GM21423 (cell line): ENCODE measurements at regions not wholly inside any gene's neighbourhood (a gene's known extent, or its start where the extent isn't known, plus 50 kb on each side); places are given as distances from the start of the nearest gene placed in this dataset.
"Not testable (repeated sequence)": the region's sequence is repeated elsewhere in the genome, so short reads cannot be mapped to it uniquely, and the experiment has no call there.

Source experiments
- ATAC-seq: cut with Tn5 transposase; IDR thresholded peaks from one replicate; pipeline ENCODE4 v1.9.1; 2021; ENCODE audit warnings: mild to moderate bottlenecking, moderate library complexity; ENCODE audit not compliant: unreplicated experiment

DNA sequence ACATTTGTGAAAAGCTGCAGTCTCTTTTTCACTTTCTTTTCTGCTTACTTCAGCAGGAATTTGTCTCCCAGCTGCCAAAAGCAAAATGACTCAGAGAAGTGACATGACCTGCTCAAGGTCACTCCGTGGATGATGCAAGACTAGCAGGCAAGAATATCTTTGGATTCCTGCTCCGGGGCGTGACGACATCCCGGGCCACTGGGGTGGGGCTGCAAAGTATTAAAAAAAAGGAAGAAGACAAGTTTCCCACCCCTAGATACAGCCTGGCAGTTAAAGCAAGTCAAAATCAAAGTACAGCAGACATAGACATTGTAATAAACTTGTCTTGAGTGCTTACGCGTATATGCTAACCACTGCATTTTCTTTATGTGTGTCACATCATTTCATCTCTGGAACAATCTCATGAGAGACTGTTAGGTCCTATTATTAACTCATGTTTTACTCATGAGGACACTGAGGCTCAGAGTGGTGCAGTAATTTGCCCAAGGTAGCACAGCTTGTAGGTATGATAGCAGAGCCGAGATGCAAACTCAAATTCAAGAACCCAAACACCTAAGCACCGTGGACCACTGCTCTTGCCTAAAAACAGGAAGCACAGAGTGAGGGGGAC is 485.2 kb upstream of the PROK2 start:
- ATAC-seq = no peak

DNA sequence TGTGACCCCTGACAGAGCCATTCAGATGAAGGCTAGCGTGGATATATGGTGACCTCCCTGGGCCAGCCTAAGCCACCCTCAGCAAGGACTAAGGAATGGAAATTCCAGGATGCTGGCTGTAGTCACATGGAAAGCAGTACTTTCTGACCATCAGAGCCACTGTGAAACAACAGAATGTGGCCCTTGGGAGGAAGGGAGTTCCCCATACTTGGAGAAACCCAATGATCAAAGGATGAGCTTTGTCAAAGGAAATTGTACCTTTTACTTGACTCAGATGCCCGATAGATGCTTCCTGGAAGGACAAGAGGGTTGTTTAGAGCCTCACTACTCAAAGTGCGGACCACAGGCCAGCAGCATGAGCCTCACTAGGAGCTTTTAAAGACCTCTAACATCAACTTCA is 484.5 kb upstream of the PROK2 start:
- no peak for ATAC-seq

DNA sequence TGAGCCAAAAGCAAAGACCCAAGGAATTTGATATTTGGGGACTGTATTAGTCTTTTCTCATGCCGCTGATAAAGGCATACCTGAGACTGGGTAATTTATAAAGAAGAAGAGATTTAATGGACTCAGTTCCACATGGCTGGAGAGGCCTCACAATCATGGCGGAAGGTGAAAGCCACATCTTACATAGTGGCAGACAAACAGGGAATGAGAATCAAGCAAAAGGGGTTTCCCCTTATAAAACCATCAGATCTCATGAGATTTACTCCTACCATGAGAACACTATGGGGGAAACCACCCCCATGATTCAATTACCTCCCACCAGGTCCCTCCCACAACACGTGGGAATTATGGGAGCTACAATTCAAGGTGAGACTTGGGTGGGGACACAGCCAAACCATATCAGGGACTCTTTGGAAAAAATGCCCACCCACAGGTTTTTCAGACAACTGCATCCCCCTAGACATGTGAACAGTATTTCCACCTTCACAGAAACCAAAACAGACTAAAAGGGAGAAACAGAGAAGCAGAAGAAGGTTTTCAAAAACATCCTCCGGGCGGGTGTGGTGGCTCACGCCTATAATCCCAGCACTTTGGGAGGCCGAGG is 482.1 kb upstream of the PROK2 start:
- not testable (repeated sequence) for ATAC-seq

DNA sequence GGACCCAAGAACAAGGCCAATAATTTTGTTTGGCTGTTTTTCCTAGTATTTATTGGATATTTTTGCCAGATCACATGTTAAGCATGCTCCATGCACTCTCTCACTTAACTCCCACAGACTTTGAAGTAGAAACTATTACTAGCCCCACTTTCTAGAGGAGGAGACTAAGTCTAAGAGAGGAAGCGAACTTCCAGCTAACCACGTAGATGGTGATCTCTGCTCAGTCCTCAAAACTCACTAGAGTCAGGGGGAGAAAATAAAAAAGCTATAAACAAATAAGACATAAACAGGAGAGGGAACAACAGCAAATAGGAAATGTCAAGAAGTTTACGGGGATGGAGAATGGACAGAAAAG is 481.0 kb upstream of the PROK2 start:
- peak; percentile 17 for ATAC-seq

DNA sequence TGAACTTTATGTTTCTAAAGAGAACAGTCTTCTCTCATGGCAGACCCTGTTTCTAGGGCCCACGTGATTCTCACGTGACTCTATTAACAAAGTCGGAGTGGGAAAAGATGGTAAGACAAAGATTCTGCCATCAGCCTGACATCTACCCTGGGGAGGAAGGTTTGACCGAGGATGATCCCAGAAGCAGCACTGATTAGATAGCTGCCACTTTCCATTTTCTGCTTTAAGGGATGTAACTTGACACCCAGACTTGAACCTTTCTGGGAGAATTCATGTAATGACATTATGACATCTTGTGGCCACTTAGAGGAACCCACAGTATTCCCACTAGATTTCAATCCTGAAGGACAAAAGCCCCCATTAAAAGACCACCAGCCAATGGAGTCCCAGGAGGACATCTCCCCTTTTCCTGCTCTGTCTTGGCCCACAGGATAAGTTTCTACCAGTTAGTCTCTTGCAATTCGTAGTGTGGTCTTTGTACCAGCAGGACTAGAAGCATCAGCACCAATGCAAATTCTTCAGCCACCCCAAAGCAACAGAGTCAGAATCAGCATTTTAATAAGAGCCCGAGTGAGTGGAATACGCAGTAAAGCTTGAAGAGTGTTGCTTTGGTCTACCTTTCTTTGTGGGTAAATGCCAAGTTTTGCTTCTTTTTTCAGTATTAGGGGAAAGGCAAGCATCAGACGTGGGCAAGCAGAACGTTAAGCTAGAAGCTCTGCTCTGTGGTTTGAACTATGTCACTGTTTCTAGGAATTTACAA is 480.5 kb upstream of the PROK2 start:
- ATAC-seq = peak; percentile 45

DNA sequence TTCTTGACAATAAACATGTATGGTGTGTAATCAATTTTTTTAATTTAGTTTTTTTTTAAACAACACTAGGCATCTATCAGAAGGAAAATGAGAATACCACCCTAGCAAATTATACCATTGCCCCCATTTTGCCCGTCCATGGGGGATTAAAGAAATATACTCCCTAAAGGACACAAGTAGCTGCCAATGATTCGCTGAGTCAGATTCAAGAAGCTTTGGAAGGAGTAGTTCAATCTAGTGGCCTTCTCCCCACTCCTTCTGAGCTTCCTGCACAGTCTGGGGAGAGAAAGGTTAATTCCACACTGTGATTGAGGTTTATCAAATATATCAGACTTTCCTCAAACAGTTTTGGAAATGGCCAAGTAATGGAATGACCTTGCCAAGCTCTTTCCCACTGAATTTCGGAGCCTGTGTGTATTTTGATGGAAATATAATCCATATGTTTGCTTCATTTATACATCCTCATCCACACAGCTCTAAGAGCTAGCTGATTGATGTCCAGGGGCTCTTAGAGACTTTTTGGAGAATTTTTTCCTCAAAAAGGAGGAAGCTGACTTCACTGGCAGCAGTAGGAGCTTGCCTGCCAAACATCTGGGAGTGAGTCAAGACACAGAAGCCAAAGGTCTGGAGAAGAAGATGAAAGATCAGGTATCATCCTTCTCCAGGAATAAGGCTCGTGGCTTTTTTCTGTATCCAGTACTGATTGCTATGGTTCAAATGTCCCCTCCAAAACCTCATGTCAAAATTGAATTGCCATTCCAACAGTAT is 478.5 kb upstream of the PROK2 start:
- no peak for ATAC-seq

DNA sequence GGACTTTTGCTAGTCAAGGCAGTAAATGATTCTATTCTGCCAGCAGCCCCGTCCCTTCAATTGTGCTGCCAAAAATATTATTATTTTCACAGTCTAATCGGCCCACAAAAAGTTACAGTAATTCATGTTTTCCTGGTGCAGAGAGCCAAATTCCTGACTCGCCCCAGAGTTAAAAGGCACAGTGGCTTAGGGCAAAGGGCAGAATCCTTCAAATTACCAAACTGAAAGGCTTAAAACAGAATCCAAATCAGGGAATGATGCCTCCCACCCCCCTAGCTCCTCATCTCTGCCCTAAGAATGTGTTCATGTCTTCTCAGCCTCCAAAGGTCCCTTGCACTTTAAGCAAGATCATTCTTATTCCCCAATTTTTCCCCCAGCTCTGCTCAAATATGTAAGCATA is 477.8 kb upstream of the PROK2 start:
- ATAC-seq = no peak

DNA sequence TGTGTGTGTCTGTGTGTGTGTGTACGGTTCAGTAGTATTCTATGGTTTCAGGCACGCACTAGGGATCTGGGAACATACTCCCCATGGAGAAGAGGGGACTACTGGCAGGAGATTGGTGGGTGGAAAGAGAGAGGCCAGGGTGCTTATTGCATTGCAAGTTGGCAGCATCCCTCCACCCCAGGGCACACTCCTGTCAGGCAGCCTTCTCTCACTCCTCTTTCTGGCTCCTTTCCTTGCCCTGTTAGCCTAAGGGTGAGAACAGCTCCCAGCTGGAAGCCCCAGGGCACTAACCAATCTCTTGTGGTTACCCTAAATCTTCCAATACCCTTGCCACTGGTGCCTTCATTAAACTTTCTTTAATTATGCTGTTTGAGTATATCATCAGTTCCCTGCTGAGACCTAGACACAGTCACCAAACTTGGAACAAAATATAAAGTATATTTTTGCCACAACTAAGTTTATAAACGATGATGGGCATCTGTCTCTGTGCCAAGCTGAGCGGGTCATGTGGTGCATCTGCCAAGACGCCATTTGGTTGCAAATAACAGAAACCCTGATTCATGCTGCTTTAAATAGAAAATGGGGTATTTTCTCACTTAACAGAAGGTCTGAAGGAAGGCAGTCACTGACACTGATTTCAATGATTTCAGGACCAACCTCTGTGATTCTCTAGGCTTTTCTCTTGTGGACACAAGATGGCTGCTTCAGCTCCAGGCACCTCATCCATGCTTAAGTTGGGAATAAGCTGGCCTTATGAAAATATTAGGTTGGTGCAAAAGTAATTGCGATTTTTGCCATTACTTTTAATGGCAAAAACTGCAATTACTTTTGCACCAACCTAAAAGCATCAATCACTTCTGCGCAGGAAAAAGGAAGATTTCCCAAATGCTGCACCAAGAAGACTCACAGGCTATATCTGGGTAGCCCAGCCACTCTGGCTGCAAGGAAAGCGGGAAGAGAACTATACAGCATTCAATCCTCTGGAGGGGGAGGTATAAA is 476.9 kb upstream of the PROK2 start:
- no peak for ATAC-seq

DNA sequence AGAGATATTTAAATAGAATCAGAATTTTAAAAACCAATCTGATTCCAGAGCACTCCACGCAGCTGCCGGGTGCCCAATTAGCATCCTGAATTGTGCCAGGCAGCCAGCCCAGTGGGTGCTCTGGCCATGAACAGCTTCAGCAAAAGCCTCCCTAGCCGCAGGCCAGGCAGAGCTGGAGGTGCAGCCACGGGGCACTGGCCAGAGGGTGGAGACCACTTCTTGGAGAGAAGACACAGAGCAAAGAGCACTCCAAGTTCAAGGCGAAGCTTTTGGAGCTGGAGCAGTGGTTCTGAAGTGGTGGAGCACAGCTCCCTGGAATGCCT is 475.6 kb upstream of the PROK2 start:
- ATAC-seq = no peak

DNA sequence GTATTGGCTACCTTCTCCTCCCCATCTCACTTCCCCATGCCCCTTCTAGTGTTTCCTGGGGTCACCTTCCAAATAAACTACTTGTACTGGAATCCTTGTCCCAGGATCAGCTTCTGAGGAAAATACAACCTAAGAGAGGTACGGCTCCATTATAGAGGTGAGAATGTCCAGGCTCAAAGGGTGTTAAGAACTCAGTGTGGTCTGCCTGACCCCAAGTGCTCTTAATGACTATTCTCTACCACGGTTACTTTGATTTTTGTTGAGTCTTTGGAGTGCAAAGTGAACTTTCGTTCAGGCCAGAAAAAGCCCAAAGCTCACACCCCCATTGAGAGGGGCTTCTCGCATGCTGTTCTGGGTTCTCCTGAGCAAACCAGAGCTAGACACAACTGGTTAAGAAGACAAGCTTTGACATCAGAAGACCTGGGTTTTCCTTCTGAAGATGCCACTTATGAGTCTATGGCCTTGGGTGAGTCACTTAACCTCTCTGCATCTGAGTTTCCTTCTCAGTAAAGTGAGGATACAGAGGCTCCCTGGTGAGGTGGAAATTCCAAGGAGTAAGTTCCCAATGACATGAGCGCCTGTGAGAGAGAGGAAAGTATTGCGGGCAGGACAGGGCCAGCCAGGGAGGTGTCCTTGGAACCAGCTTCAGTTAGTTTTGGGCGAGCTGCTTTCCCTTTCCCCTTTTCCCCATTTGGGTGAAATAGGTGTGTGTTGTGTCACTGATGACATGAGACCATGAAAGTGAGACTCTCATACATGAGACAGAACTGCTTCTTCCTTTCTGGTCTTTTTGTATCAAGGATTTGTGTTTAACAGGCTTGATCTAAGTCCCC is 475.0 kb upstream of the PROK2 start:
- no peak for ATAC-seq

DNA sequence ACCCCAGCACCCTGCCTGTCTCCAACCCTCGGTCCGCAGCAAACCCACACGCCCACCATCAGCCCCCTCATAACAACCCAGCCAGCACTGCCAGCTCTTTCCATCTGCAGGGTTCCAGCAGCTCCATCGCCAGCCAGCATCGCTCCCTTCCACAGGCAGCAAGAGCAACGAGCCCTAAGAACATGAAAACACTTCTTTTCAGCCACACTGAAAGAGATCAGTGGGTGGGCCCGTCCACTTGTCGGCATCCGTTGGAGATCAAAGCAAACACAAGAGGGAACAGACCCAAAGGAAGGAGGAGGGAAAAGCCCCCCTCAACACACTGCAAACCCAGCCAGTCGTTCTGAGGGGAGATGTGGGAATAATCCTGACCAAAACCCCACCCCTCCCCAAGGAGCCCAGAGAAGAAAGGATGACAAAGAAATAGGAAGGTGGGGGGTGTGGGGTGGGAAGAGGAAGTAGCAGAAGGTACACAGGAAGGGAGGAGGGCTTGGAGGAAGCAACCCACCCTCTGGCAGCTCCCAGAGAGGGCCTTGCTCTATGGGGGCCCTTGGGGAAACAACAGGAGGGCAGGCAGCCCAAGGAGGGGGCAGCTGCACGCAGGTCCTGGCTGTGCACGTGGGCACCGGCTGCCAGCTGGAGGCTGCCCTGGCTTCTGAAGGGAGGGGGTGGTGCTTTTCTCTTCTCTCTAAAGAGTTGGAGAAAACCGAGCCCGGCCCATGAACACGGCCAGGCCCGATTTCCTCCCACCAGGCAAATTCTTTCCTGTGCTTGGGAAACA is 473.6 kb upstream of the PROK2 start:
- no peak for ATAC-seq

DNA sequence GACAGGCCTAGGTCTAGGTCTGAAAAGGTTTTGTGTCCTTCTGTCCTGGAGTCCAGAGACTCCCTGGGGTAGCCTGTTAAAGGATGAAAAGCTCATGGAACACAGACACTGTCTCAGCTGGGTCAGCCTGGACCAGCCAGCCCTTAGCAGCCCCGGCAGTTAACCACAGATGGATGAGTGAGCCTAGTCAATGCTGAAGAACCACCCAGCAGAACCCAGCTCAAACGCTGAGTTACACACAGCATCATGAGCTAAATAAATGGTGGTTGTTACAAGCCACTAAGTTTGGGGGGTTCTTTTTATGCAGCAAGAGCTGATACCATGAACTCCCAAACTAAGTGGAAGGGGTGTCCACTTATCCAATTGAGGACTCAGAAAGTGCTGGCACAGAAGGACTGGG is 472.8 kb upstream of the PROK2 start:
- no peak for ATAC-seq

DNA sequence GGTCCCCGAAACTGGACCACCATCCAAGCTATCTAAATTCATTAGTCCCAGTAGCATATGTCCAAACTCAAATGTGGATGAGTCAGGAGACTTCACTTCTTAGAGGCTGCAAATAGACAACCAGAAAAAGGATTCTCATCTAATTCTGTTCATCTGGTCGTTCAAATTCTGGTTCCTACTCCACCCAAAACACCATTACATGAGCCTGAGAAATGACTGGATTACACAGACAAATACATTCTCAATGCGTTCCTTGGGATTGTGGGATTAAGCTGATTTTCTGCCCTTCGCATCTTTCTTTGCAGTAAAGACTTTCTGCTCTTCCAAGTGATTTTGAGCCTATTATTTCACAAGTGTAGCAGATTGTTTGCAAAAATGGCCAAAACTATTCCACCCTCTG is 472.3 kb upstream of the PROK2 start:
- no peak for ATAC-seq

DNA sequence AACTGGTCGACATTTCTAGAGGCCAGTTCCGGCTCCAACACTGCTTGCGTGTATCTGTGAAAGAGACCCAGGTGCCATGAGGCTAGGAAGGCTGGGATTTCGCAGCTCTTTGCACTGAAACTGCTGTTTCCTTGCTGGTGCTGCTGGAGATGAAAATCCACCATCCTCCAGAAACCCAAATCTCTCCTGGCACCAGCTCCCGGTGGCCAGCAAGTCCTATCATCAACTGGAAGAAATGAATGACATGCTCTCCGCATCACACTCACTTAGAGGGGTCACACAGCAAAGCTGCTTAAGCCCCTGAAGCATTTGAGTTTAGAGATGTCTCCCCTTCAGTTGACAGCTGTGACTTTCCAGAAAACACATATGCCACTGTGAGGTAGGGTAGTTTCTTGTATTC is 471.8 kb upstream of the PROK2 start:
- ATAC-seq = no peak

DNA sequence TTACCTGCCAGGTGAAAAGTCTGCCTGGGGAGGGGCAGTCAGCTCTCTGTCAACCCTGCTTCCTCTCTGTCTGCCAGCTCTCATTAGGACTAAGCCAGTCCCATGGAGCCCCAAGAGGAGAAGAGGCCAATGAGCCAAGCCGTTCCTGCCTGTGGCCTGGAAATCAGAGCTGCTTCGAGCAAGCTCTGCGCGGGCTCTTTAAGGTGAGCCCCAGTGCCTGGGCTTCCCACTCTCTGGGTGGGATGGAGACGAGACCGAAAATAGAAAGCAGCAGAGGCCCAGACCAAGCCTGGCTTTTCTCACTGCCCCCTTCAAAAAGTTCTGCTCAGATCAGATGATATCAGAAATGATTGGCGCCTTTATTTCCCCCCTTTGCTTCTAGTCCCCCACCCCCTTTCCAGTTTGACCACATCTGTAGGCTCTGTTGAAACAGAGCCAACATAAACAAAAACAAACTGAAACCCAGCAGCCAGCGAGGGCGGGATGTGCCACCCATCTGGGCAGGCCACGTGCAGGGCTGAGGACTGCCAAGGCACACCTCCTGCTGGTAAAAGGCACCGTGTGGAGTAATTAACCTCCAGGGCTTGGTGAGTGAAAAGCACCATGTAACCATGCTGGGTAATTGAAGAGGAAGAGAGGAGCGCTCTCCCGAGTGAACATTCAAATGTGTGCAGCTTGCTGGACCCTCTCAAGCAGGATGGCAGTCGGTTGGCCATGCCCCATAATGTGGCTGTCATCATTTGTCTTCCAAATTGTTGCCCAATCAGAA is 471.0 kb upstream of the PROK2 start:
- no peak for ATAC-seq

DNA sequence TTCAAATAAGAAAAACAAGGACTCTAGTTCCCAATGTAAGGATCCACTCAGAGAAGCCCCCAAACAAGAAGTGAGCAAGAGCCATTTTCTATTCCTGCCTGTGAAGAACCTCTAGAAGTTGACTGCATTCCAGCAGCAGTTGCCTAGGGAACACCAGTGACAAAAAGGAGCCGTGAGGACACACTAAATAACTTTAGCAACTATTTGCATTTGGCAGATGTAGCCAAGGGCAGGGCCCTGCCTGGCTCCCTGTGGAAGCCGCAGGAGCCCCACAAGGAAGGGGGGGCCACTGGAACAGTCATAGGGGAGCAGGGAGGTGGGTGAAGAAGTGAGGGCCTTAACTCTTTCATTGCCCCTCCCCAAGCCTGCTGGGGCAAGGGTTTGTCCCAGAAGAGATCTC is 470.2 kb upstream of the PROK2 start:
- no peak for ATAC-seq

DNA sequence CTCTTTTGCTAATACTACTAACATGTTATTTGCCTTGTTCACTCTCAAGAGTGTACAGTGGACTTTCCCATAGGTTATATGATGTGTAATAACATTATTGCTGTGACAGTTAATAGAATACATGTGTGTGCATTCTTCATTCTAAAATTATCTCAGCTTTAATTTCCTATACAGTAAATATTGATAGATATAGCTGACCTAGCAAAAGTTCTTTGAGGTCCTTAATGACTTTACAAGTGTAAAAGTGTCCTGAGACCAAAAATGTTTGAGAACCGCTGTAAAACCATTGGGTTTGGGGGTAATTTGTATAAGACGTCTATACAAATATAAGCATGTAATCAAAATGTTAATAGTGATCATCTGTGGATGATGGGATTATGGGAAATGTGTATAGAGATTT is 469.5 kb upstream of the PROK2 start:
- ATAC-seq = no peak

DNA sequence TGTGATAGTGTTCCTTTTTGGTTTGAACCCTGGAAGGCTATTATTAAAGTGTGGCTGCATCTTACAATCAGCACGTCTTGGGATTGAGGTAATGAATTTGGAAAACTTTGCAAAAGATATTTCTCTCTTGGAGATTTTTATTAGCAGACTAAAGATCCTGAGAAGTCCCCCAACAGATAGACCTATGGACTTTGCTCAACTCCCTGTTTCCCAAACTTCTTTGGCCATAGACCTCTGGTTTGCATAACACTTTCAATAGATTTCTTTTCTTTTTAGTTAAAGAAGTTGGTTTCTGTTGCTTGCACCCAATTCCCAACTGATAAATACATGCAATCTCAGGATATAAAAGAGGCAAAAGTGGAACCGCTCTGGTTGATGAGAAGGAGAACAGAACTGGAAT is 465.8 kb upstream of the PROK2 start:
- ATAC-seq = no peak
